ENCODE measurements at regions not wholly inside any gene's neighbourhood (a gene's known extent, or its start where the extent isn't known, plus 50 kb on each side); places are given as distances from the start of the nearest gene placed in this dataset.
A peak's percentile ranks its signal among the peaks of the same experiment; 100 is the strongest.
"Not testable (repeated sequence)": the region's sequence is repeated elsewhere in the genome, so short reads cannot be mapped to it uniquely, and the experiment has no call there.

GRCh38 chr4:123183308-123183707 lies 213.3 kb upstream of the SPRY1 start:
- intact Hi-C loops (cut with DNase I), result no loop called here
- ATAC-seq (ENCODE audit: poor library complexity) (no peak), DNase-seq (no peak)

GRCh38 chr4:123183754-123184153 lies 212.8 kb upstream of the SPRY1 start:
- DNase-seq; ATAC-seq (ENCODE audit: poor library complexity); intact Hi-C loops (cut with DNase I): not testable (repeated sequence)

- no peak for ATAC-seq (ENCODE audit: poor library complexity)
- intact Hi-C loops (cut with DNase I), result no loop called here
- DNase-seq, result no peak
Measured at GRCh38 chr4:123186731-123187130, 209.9 kb upstream of the SPRY1 start.

GRCh38 chr4:123190176-123190575 lies 206.4 kb upstream of the SPRY1 start:
- intact Hi-C loops (cut with DNase I), result no loop called here
- ATAC-seq (ENCODE audit: poor library complexity) (no peak), DNase-seq (no peak)

GRCh38 chr4:123191728-123192127 lies 204.9 kb upstream of the SPRY1 start:
- ATAC-seq (ENCODE audit: poor library complexity), result no peak
- DNase-seq, result no peak
- intact Hi-C loops (cut with DNase I), result no loop called here

GRCh38 chr4:123193802-123194367 lies 202.7 kb upstream of the SPRY1 start:
- DNase-seq (no peak), ATAC-seq (ENCODE audit: poor library complexity) (no peak)
- intact Hi-C loops (cut with DNase I), result no loop called here

- intact Hi-C loops (cut with DNase I), result no loop called here
- ATAC-seq (ENCODE audit: poor library complexity), result no peak
- no peak for DNase-seq
Measured at GRCh38 chr4:123198706-123199105, 197.9 kb upstream of the SPRY1 start.

- ATAC-seq (ENCODE audit: poor library complexity), result peak; percentile 29
- intact Hi-C loops (cut with DNase I), result no loop called here
- no peak for DNase-seq
Measured at GRCh38 chr4:123200051-123200940, 196.3 kb upstream of the SPRY1 start.

GRCh38 chr4:123204737-123205136 lies 191.9 kb upstream of the SPRY1 start:
- intact Hi-C loops (cut with DNase I), result no loop called here
- ATAC-seq (ENCODE audit: poor library complexity) (no peak), DNase-seq (no peak)

GRCh38 chr4:123206016-123206415 lies 190.6 kb upstream of the SPRY1 start:
- intact Hi-C loops (cut with DNase I), result no loop called here
- ATAC-seq (ENCODE audit: poor library complexity) (no peak), DNase-seq (no peak)

- intact Hi-C loops (cut with DNase I), result no loop called here
- DNase-seq (no peak), ATAC-seq (ENCODE audit: poor library complexity) (no peak)
Measured at GRCh38 chr4:123209436-123209835, 187.2 kb upstream of the SPRY1 start.

GRCh38 chr4:123215536-123215935 lies 181.1 kb upstream of the SPRY1 start:
- ATAC-seq (ENCODE audit: poor library complexity), result no peak

GRCh38 chr4:123216543-123216942 lies 180.1 kb upstream of the SPRY1 start:
- DNase-seq (no peak), ATAC-seq (ENCODE audit: poor library complexity) (no peak)
- intact Hi-C loops (cut with DNase I), result no loop called here

More at GRCh38 chr4:123215536-123215935, 181.1 kb upstream of the SPRY1 start:
- intact Hi-C loops (cut with DNase I), result no loop called here
- no peak for DNase-seq

- no peak for DNase-seq
- no peak for ATAC-seq (ENCODE audit: poor library complexity)
- intact Hi-C loops (cut with DNase I), result no loop called here
Measured at GRCh38 chr4:123216946-123217345, 179.6 kb upstream of the SPRY1 start.

GRCh38 chr4:123217664-123218063 lies 178.9 kb upstream of the SPRY1 start:
- ATAC-seq (ENCODE audit: poor library complexity), result no peak
- intact Hi-C loops (cut with DNase I), result no loop called here
- no peak for DNase-seq

- no peak for DNase-seq
- no peak for ATAC-seq (ENCODE audit: poor library complexity)
Measured at GRCh38 chr4:123218981-123219380, 177.6 kb upstream of the SPRY1 start.

GRCh38 chr4:123229286-123229685 lies 167.3 kb upstream of the SPRY1 start:
- DNase-seq, result no peak
- ATAC-seq (ENCODE audit: poor library complexity), result no peak
- intact Hi-C loops (cut with DNase I), result no loop called here

More at GRCh38 chr4:123218981-123219380, 177.6 kb upstream of the SPRY1 start:
- intact Hi-C loops (cut with DNase I), result no loop called here

GRCh38 chr4:123230061-123230460 lies 166.5 kb upstream of the SPRY1 start:
- ATAC-seq (ENCODE audit: poor library complexity) (no peak), DNase-seq (no peak)
- intact Hi-C loops (cut with DNase I), result loop anchor here (10.0 kb wide), 1 partner anchor 85 kb away; no protein-coding TSS in a partner anchor

GRCh38 chr4:123232439-123232838 lies 164.2 kb upstream of the SPRY1 start:
- DNase-seq (no peak), ATAC-seq (ENCODE audit: poor library complexity) (peak; percentile 64)
- intact Hi-C loops (cut with DNase I), result loop anchor here (10.0 kb wide), 1 partner anchor 88 kb away; no protein-coding TSS in a partner anchor

GRCh38 chr4:123233136-123233768 lies 163.3 kb upstream of the SPRY1 start:
- ATAC-seq (ENCODE audit: poor library complexity), result no peak
- no peak for DNase-seq
- intact Hi-C loops (cut with DNase I), result loop anchor here (10.0 kb wide), 1 partner anchor 88 kb away; no protein-coding TSS in a partner anchor
